Endothelial cell of umbilical vein (primary cell): ENCODE measurements at regions not wholly inside any gene's neighbourhood (a gene's known extent, or its start where the extent isn't known, plus 50 kb on each side); places are given as distances from the start of the nearest gene placed in this dataset.

Experiments
- EZH2 ChIP-seq: IDR thresholded peaks from 2 replicates; pipeline ENCODE4 v1.6.1; 2012; ENCODE audit warnings: borderline replicate concordance, low read depth, mild to moderate bottlenecking, moderate library complexity, low read length, inconsistent platforms; ENCODE audit not compliant: severe bottlenecking
- FOS ChIP-seq: IDR thresholded peaks from 2 replicates; pipeline ENCODE4 v1.6.1; 2011; ENCODE audit warnings: mild to moderate bottlenecking, low read length, moderate library complexity, borderline replicate concordance; ENCODE audit not compliant: insufficient read depth
- GATA2 ChIP-seq: IDR thresholded peaks from 2 replicates; pipeline ENCODE4 v1.7.0; 2011; ENCODE audit warnings: low read depth, mild to moderate bottlenecking, moderate library complexity, mixed read lengths, low read length; ENCODE audit not compliant: insufficient read length, insufficient read depth
- JUN ChIP-seq: IDR thresholded peaks from 2 replicates; pipeline ENCODE4 v1.6.1; 2011; ENCODE audit warnings: borderline replicate concordance, low read depth; ENCODE audit not compliant: insufficient read length, insufficient read depth
- MYC ChIP-seq: IDR thresholded peaks from one replicate; pipeline ENCODE4 v1.6.1; 2011; ENCODE audit warnings: mild to moderate bottlenecking, low read depth, low read length
- POLR2A ChIP-seq: IDR thresholded peaks from 2 replicates; pipeline ENCODE4 v1.6.1; 2012; ENCODE audit warnings: low read depth, mild to moderate bottlenecking, control low read depth, low read length
- POLR2AphosphoS5 ChIP-seq: IDR thresholded peaks from 2 replicates; pipeline ENCODE4 v1.6.1; 2012; ENCODE audit warnings: low read depth, mild to moderate bottlenecking, control low read depth, low read length, moderate library complexity; ENCODE audit not compliant: insufficient read depth
- TF ChIP-seq, protein P1 (sequence below), 2 donors: IDR thresholded peaks; 1 replicate in 1 of 2; 2 replicates in 1 of 2; pipeline ENCODE4 v1.5.1; 2011; ENCODE audit warnings: low read length in 2 of 2, mild to moderate bottlenecking in 2 of 2, moderate library complexity in 2 of 2, control low read depth in 1 of 2, inconsistent platforms in 1 of 2, low read depth in 1 of 2; ENCODE audit not compliant: insufficient read depth in 1 of 2; ENCODE audit errors: extremely low read depth in 1 of 2
- TF ChIP-seq, protein P2 (sequence below): IDR thresholded peaks from 2 replicates; pipeline ENCODE4 v1.6.1; 2011; ENCODE audit not compliant: insufficient read depth, insufficient read length

DNA sequence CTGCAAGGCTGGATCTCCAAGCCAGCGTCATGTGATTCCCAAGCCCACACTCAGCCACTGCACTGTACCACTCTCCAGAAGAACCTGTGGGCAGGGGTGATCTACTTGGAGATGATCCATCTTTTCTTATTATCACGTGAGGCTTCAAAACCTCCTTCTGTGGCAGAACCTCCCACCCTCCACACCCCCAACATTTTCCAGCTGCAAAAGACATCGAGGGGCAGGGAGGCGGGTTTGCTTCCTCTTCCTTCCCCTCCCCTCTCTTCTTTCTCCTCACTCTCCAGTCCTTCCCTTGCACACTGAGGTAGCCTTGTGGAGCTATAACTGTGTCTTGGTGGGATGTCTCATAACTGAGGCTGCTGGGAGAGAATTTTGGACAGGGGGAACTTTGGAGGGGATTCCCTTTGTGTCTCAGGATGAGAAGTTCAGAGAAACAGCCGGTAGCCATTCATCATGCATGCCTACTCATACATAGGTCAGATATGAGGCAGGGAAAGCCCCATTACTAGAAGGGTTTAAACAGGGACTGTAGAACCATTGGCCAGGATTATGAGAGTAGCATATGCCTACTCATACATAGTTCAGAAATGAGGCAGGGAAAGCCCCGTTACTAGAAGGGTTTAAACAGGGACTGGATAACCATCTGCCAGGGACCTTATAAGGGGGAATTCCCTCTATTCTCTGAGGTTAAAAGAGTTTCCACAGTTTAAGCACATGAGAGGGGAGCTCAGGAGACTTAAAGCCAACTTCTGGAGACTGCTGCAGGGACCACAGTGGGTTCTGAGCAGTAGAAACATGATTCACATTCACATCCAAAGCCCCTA lies 420.7 kb upstream of the CADM1 start:
- no peak for TF ChIP-seq EZH2
- TF ChIP-seq POLR2A: no peak
- no peak for TF ChIP-seq JUN
- TF ChIP-seq, protein P1, sequence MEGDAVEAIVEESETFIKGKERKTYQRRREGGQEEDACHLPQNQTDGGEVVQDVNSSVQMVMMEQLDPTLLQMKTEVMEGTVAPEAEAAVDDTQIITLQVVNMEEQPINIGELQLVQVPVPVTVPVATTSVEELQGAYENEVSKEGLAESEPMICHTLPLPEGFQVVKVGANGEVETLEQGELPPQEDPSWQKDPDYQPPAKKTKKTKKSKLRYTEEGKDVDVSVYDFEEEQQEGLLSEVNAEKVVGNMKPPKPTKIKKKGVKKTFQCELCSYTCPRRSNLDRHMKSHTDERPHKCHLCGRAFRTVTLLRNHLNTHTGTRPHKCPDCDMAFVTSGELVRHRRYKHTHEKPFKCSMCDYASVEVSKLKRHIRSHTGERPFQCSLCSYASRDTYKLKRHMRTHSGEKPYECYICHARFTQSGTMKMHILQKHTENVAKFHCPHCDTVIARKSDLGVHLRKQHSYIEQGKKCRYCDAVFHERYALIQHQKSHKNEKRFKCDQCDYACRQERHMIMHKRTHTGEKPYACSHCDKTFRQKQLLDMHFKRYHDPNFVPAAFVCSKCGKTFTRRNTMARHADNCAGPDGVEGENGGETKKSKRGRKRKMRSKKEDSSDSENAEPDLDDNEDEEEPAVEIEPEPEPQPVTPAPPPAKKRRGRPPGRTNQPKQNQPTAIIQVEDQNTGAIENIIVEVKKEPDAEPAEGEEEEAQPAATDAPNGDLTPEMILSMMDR (IDR thresholded peaks at IDR 0.05; ENCODE audit: extremely low read depth in 1 of 2, insufficient read depth in 1 of 2, low read depth in 1 of 2, low read length in 2 of 2): no peak
- TF ChIP-seq POLR2AphosphoS5: no peak
- TF ChIP-seq, protein P2, sequence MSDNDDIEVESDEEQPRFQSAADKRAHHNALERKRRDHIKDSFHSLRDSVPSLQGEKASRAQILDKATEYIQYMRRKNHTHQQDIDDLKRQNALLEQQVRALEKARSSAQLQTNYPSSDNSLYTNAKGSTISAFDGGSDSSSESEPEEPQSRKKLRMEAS: no peak
- TF ChIP-seq MYC: no peak
- TF ChIP-seq FOS: no peak
- no peak for TF ChIP-seq GATA2
